ENCODE measurements at regions not wholly inside any gene's neighbourhood (a gene's known extent, or its start where the extent isn't known, plus 50 kb on each side); places are given as distances from the start of the nearest gene placed in this dataset.
"Not testable (repeated sequence)": the region's sequence is repeated elsewhere in the genome, so short reads cannot be mapped to it uniquely, and the experiment has no call there.

DNA sequence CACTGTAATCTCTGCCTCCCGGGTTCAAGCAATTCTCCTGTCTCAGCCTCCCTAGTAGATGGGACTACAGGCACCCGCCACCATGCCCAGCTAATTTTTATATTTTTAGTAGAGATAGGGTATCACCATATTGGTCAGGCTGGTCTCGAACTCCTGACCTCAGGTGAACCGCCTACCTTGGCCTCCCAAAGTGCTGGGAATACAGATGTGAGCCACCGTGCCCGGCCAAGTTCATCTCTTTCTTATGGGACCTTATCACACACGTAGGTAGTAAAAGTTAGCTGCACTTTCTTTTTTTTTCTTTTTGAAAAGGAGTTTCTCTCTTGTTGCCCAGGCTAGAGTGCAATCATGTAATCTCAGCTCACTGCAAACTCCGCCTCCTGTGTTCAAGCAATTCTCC, 569.9 kb upstream of the CNTNAP5 start:
- TF ChIP-seq POLR2A (IDR thresholded peaks at IDR 0.05; ENCODE audit: low read length); EP300 (IDR thresholded peaks at IDR 0.05); CBX8 (IDR thresholded peaks at IDR 0.05); RCOR1 (IDR thresholded peaks at IDR 0.05; ENCODE audit: low read depth, low read length); CHD2 (IDR thresholded peaks at IDR 0.05; ENCODE audit: low read length, partially characterized antibody); RAD21 (conservative IDR thresholded peaks at IDR 0.05 in 1 of 2, IDR thresholded peaks at IDR 0.05 in 1 of 2): not testable (repeated sequence)
- TF ChIP-seq, protein P1, sequence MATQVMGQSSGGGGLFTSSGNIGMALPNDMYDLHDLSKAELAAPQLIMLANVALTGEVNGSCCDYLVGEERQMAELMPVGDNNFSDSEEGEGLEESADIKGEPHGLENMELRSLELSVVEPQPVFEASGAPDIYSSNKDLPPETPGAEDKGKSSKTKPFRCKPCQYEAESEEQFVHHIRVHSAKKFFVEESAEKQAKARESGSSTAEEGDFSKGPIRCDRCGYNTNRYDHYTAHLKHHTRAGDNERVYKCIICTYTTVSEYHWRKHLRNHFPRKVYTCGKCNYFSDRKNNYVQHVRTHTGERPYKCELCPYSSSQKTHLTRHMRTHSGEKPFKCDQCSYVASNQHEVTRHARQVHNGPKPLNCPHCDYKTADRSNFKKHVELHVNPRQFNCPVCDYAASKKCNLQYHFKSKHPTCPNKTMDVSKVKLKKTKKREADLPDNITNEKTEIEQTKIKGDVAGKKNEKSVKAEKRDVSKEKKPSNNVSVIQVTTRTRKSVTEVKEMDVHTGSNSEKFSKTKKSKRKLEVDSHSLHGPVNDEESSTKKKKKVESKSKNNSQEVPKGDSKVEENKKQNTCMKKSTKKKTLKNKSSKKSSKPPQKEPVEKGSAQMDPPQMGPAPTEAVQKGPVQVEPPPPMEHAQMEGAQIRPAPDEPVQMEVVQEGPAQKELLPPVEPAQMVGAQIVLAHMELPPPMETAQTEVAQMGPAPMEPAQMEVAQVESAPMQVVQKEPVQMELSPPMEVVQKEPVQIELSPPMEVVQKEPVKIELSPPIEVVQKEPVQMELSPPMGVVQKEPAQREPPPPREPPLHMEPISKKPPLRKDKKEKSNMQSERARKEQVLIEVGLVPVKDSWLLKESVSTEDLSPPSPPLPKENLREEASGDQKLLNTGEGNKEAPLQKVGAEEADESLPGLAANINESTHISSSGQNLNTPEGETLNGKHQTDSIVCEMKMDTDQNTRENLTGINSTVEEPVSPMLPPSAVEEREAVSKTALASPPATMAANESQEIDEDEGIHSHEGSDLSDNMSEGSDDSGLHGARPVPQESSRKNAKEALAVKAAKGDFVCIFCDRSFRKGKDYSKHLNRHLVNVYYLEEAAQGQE (IDR thresholded peaks at IDR 0.05), result not testable (repeated sequence)
- TF ChIP-seq, protein P2, sequence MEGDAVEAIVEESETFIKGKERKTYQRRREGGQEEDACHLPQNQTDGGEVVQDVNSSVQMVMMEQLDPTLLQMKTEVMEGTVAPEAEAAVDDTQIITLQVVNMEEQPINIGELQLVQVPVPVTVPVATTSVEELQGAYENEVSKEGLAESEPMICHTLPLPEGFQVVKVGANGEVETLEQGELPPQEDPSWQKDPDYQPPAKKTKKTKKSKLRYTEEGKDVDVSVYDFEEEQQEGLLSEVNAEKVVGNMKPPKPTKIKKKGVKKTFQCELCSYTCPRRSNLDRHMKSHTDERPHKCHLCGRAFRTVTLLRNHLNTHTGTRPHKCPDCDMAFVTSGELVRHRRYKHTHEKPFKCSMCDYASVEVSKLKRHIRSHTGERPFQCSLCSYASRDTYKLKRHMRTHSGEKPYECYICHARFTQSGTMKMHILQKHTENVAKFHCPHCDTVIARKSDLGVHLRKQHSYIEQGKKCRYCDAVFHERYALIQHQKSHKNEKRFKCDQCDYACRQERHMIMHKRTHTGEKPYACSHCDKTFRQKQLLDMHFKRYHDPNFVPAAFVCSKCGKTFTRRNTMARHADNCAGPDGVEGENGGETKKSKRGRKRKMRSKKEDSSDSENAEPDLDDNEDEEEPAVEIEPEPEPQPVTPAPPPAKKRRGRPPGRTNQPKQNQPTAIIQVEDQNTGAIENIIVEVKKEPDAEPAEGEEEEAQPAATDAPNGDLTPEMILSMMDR (IDR thresholded peaks at IDR 0.05), result not testable (repeated sequence)
- TF ChIP-seq, protein P3, sequence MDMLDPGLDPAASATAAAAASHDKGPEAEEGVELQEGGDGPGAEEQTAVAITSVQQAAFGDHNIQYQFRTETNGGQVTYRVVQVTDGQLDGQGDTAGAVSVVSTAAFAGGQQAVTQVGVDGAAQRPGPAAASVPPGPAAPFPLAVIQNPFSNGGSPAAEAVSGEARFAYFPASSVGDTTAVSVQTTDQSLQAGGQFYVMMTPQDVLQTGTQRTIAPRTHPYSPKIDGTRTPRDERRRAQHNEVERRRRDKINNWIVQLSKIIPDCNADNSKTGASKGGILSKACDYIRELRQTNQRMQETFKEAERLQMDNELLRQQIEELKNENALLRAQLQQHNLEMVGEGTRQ (IDR thresholded peaks at IDR 0.05), result not testable (repeated sequence)
